WTC11 (cell line): ENCODE measurements at regions not wholly inside any gene's neighbourhood (a gene's known extent, or its start where the extent isn't known, plus 50 kb on each side); places are given as distances from the start of the nearest gene placed in this dataset.

Experiments
- ATAC-seq: fragments of 200-7000 bp; cut with Tn5 transposase; 2 replicates; pipeline ENCODE4 v1.10.0; 2021; ENCODE audit warnings: mild to moderate bottlenecking, moderate library complexity
- CTCF ChIA-PET: fragments of 300-600 bp; sonication (Branson Sonifier 250); formaldehyde crosslinking; loops from one replicate; lab custom pipeline; 2021; ENCODE audit warnings: antibody characterized with exemption; lab: Charles Lee
- POLR2A ChIA-PET: fragments of 350-600 bp; sonication (Branson Sonifier 250); formaldehyde crosslinking; loops from one replicate; lab custom pipeline; 2021; ENCODE audit warnings: antibody characterized with exemption; lab: Charles Lee
- DNase-seq: peaks from one replicate; pipeline ENCODE4 v3.0.0; 2021; ENCODE audit warnings: low spot score
- H3K27ac Mint-ChIP-seq: 2 replicates; pipeline ENCODE4 v1.8.0; 2021; ENCODE audit warnings: mixed read lengths
- H3K27me3 Mint-ChIP-seq: 2 replicates; pipeline ENCODE4 v1.8.0; 2021; ENCODE audit warnings: low read depth, mild to moderate bottlenecking, moderate library complexity, mixed read lengths
- H3K36me3 Mint-ChIP-seq: 2 replicates; pipeline ENCODE4 v1.8.0; 2021; ENCODE audit warnings: mixed read lengths
- H3K4me1 Mint-ChIP-seq: 2 replicates; pipeline ENCODE4 v1.8.0; 2022; ENCODE audit warnings: mixed read lengths
- H3K4me3 Mint-ChIP-seq: 2 replicates; pipeline ENCODE4 v1.8.0; 2021; ENCODE audit warnings: mild to moderate bottlenecking, moderate library complexity, mixed read lengths
- H3K9me3 Mint-ChIP-seq: 2 replicates; pipeline ENCODE4 v1.8.0; 2021; ENCODE audit warnings: mixed read lengths
- AFF4 ChIP-seq: sonication (generic); formaldehyde crosslinking; IDR thresholded peaks from 2 replicates; pipeline ENCODE4 v1.8.1; 2023; ENCODE audit warnings: mild to moderate bottlenecking, missing genetic modification reagents, borderline replicate concordance
- ARID4B ChIP-seq: sonication (generic); formaldehyde crosslinking; IDR thresholded peaks from 2 replicates; pipeline ENCODE4 v1.8.0; 2023; ENCODE audit warnings: missing genetic modification reagents, mild to moderate bottlenecking, borderline replicate concordance
- EMX1 ChIP-seq: fragments of 250-450 bp; sonication (Bioruptor Pico); IDR thresholded peaks from 2 replicates; pipeline ENCODE4 v1.8.0; 2021; ENCODE audit warnings: mild to moderate bottlenecking
- ESRRA ChIP-seq: sonication (generic); formaldehyde crosslinking; IDR thresholded peaks from 2 replicates; pipeline ENCODE4 v1.8.1; 2022; ENCODE audit warnings: mild to moderate bottlenecking, missing genetic modification reagents, borderline replicate concordance
- FOXK1 ChIP-seq: sonication (generic); formaldehyde crosslinking; IDR thresholded peaks from 2 replicates; pipeline ENCODE4 v1.8.0; 2022; ENCODE audit warnings: mild to moderate bottlenecking, moderate library complexity, missing genetic modification reagents
- NR3C1 ChIP-seq: sonication (generic); formaldehyde crosslinking; conservative IDR thresholded peaks from 2 replicates; pipeline ENCODE4 v1.8.1; 2023; ENCODE audit warnings: low read depth, mild to moderate bottlenecking, missing genetic modification reagents
- PRRX2 ChIP-seq: fragments of 250-450 bp; sonication (Bioruptor Pico); IDR thresholded peaks from 2 replicates; pipeline ENCODE4 v1.8.0; 2021; ENCODE audit warnings: mild to moderate bottlenecking
- SOX15 ChIP-seq: fragments of 250-450 bp; sonication (Bioruptor Pico); IDR thresholded peaks from 2 replicates; pipeline ENCODE4 v1.9.0; 2021; ENCODE audit warnings: mild to moderate bottlenecking
- USF2 ChIP-seq: sonication (generic); formaldehyde crosslinking; IDR thresholded peaks from 2 replicates; pipeline ENCODE4 v1.8.1; 2023; ENCODE audit warnings: mild to moderate bottlenecking, missing genetic modification reagents, moderate library complexity
- ZNF138 ChIP-seq: sonication (generic); formaldehyde crosslinking; conservative IDR thresholded peaks from 2 replicates; pipeline ENCODE4 v1.8.1; 2022; ENCODE audit warnings: mild to moderate bottlenecking, moderate library complexity, missing genetic modification reagents
- ZNF263 ChIP-seq: sonication (generic); formaldehyde crosslinking; IDR thresholded peaks from 2 replicates; pipeline ENCODE4 v1.8.1; 2022; ENCODE audit warnings: low read depth, mild to moderate bottlenecking, moderate library complexity, missing genetic modification reagents
- TF ChIP-seq, protein P1 (sequence below): fragments of 250-450 bp; sonication (Bioruptor Pico); IDR thresholded peaks from 2 replicates; pipeline ENCODE4 v2.1.2; 2022; ENCODE audit warnings: mild to moderate bottlenecking, moderate library complexity
- TF ChIP-seq, protein P2 (sequence below): fragments of 250-450 bp; sonication (Bioruptor Pico); IDR thresholded peaks from 2 replicates; pipeline ENCODE4 v1.9.0; 2021; ENCODE audit warnings: moderate library complexity, mild to moderate bottlenecking, inconsistent platforms, borderline replicate concordance
- TF ChIP-seq, protein P3 (sequence below): sonication (generic); formaldehyde crosslinking; IDR thresholded peaks from 2 replicates; pipeline ENCODE4 v1.8.0; 2022; ENCODE audit warnings: mild to moderate bottlenecking, missing genetic modification reagents
- TF ChIP-seq, protein P4 (sequence below): fragments of 250-450 bp; sonication (Bioruptor Pico); IDR thresholded peaks from 2 replicates; pipeline ENCODE4 v1.9.0; 2021; ENCODE audit warnings: mild to moderate bottlenecking, borderline replicate concordance

GRCh38 chr4:148831945-148832344 lies 389.7 kb upstream of the NR3C2 start:
- ATAC-seq (no peak), DNase-seq (no peak)
- POLR2A ChIA-PET, result no interaction called here
- CTCF ChIA-PET, result no interaction called here
- Mint-ChIP-seq H3K4me1 (peaks cover 31% of the 10 kb centered on the region), H3K4me3 (no peak overlapping the region), H3K36me3 (peaks cover 9% of the 10 kb centered on the region; the same call in 1 of the 2 replicates), H3K27ac (no peak overlapping the region), H3K27me3 (peaks cover 4% of the 10 kb centered on the region), H3K9me3 (peaks cover 15% of the 10 kb centered on the region)
- no peak for TF ChIP-seq ZNF138 (CRISPR knock-in tag)
- TF ChIP-seq AFF4 (CRISPR knock-in tag), result no peak
- TF ChIP-seq, protein P1, sequence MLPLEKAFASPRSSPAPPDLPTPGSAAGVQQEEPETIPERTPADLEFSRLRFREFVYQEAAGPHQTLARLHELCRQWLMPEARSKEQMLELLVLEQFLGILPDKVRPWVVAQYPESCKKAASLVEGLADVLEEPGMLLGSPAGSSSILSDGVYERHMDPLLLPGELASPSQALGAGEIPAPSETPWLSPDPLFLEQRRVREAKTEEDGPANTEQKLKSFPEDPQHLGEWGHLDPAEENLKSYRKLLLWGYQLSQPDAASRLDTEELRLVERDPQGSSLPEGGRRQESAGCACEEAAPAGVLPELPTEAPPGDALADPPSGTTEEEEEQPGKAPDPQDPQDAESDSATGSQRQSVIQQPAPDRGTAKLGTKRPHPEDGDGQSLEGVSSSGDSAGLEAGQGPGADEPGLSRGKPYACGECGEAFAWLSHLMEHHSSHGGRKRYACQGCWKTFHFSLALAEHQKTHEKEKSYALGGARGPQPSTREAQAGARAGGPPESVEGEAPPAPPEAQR (CRISPR knock-in tag), result no peak
- no peak for TF ChIP-seq ARID4B (CRISPR knock-in tag)
- no peak for TF ChIP-seq ZNF263 (CRISPR knock-in tag)
- TF ChIP-seq, protein P2, sequence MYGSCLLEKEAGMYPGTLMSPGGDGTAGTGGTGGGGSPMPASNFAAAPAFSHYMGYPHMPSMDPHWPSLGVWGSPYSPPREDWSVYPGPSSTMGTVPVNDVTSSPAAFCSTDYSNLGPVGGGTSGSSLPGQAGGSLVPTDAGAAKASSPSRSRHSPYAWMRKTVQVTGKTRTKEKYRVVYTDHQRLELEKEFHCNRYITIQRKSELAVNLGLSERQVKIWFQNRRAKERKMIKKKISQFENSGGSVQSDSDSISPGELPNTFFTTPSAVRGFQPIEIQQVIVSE (CRISPR knock-in tag), result no peak
- TF ChIP-seq NR3C1 (CRISPR knock-in tag), result no peak

GRCh38 chr4:148828291-148828690 lies 386.1 kb upstream of the NR3C2 start:
- H3K36me3 Mint-ChIP-seq, result peaks cover 9% of the 10 kb centered on the region; the same call in 1 of the 2 replicates
- peaks cover 18% of the 10 kb centered on the region for H3K9me3 Mint-ChIP-seq
- ChIA-PET CTCF (no interaction called here), POLR2A (no interaction called here)
- no peak for TF ChIP-seq EMX1
- DNase-seq (no peak), ATAC-seq (no peak)
- H3K4me3 Mint-ChIP-seq, result no peak overlapping the region
- H3K27ac Mint-ChIP-seq, result no peak overlapping the region
- H3K4me1 Mint-ChIP-seq, result peaks cover 13% of the 10 kb centered on the region
- peaks cover 4% of the 10 kb centered on the region for H3K27me3 Mint-ChIP-seq

DNA sequence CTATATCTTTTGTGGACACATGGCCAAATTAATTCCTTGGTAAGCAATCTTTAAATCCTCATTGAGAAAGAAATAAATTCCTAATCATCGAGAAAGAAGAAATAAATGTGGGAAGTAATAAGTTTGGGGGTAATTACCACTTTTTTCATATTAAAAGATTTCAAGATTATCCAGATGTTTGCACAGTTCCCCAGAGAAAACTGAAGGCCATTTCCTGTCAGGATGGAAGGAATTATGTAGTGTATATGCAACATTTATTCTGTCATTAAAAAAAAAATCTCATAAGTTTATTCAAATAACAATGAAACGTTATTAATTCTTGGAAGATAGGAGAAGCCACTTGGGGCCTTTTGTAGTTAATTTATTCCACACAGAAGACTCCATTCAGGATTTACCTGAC lies 385.6 kb upstream of the NR3C2 start:
- ChIA-PET CTCF (no interaction called here), POLR2A (no interaction called here)
- Mint-ChIP-seq H3K36me3 (peaks cover 9% of the 10 kb centered on the region; the same call in 1 of the 2 replicates), H3K4me1 (peaks cover 13% of the 10 kb centered on the region), H3K27ac (no peak overlapping the region), H3K27me3 (peaks cover 4% of the 10 kb centered on the region), H3K4me3 (no peak overlapping the region), H3K9me3 (peaks cover 18% of the 10 kb centered on the region)
- ATAC-seq (no peak), DNase-seq (no peak)
- TF ChIP-seq, protein P3, sequence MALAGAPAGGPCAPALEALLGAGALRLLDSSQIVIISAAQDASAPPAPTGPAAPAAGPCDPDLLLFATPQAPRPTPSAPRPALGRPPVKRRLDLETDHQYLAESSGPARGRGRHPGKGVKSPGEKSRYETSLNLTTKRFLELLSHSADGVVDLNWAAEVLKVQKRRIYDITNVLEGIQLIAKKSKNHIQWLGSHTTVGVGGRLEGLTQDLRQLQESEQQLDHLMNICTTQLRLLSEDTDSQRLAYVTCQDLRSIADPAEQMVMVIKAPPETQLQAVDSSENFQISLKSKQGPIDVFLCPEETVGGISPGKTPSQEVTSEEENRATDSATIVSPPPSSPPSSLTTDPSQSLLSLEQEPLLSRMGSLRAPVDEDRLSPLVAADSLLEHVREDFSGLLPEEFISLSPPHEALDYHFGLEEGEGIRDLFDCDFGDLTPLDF (CRISPR knock-in tag), result no peak
- TF ChIP-seq, protein P4, sequence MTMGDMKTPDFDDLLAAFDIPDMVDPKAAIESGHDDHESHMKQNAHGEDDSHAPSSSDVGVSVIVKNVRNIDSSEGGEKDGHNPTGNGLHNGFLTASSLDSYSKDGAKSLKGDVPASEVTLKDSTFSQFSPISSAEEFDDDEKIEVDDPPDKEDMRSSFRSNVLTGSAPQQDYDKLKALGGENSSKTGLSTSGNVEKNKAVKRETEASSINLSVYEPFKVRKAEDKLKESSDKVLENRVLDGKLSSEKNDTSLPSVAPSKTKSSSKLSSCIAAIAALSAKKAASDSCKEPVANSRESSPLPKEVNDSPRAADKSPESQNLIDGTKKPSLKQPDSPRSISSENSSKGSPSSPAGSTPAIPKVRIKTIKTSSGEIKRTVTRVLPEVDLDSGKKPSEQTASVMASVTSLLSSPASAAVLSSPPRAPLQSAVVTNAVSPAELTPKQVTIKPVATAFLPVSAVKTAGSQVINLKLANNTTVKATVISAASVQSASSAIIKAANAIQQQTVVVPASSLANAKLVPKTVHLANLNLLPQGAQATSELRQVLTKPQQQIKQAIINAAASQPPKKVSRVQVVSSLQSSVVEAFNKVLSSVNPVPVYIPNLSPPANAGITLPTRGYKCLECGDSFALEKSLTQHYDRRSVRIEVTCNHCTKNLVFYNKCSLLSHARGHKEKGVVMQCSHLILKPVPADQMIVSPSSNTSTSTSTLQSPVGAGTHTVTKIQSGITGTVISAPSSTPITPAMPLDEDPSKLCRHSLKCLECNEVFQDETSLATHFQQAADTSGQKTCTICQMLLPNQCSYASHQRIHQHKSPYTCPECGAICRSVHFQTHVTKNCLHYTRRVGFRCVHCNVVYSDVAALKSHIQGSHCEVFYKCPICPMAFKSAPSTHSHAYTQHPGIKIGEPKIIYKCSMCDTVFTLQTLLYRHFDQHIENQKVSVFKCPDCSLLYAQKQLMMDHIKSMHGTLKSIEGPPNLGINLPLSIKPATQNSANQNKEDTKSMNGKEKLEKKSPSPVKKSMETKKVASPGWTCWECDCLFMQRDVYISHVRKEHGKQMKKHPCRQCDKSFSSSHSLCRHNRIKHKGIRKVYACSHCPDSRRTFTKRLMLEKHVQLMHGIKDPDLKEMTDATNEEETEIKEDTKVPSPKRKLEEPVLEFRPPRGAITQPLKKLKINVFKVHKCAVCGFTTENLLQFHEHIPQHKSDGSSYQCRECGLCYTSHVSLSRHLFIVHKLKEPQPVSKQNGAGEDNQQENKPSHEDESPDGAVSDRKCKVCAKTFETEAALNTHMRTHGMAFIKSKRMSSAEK, result no peak
- TF ChIP-seq ZNF138 (CRISPR knock-in tag), result no peak
- no peak for TF ChIP-seq PRRX2 (CRISPR knock-in tag)
- no peak for TF ChIP-seq USF2
- TF ChIP-seq SOX15 (CRISPR knock-in tag), result no peak
- no peak for TF ChIP-seq FOXK1 (CRISPR knock-in tag)
- no peak for TF ChIP-seq ESRRA (CRISPR knock-in tag)
